CD14-positive monocyte (primary cell): ENCODE measurements at regions not wholly inside any gene's neighbourhood (a gene's known extent, or its start where the extent isn't known, plus 50 kb on each side); places are given as distances from the start of the nearest gene placed in this dataset.

Experiments used
- DNase-seq, 3 donors: peaks; one replicate each; pipeline ENCODE4 v3.0.0-alpha.2; 2011 to 2022
- H2AFZ ChIP-seq: 2 replicates; pipeline ENCODE4 v1.6.0; 2012; ENCODE audit warnings: mild to moderate bottlenecking, low read depth, low read length, inconsistent platforms; ENCODE audit not compliant: insufficient read depth, poor library complexity, severe bottlenecking
- H3K27ac ChIP-seq, 2 donors: 1 replicate in 1 of 2; 2 replicates in 1 of 2; pipeline ENCODE4 v1.5.1; 2012 to 2013; ENCODE audit warnings: low read length in 2 of 2, control low read depth in 1 of 2, inconsistent platforms in 1 of 2, low read depth in 1 of 2, mild to moderate bottlenecking in 1 of 2
- H3K27me3 ChIP-seq, 2 donors: one replicate each; pipeline versions ENCODE4 v1.6.0 to v1.6.1; 2011 to 2013; ENCODE audit warnings: low read length in 2 of 2; ENCODE audit not compliant: control insufficient read depth in 2 of 2, insufficient read depth in 2 of 2
- H3K36me3 ChIP-seq, 2 donors: replicated peaks in 1 of 2; 1 replicate in 1 of 2; 2 replicates in 1 of 2; pipeline versions ENCODE4 v1.5.1 to v1.6.1; 2012 to 2013; ENCODE audit warnings: low read length in 2 of 2, control low read depth in 1 of 2, inconsistent platforms in 1 of 2, mild to moderate bottlenecking in 1 of 2; ENCODE audit not compliant: insufficient read depth in 2 of 2, control insufficient read depth in 1 of 2
- H3K4me1 ChIP-seq, 2 donors: 1 replicate in 1 of 2; 2 replicates in 1 of 2; pipeline versions ENCODE4 v1.5.1 to v1.6.1; 2012 to 2013; ENCODE audit warnings: low read length in 2 of 2, control low read depth in 1 of 2, inconsistent platforms in 1 of 2, mild to moderate bottlenecking in 1 of 2, moderate library complexity in 1 of 2; ENCODE audit not compliant: insufficient read depth in 2 of 2, control insufficient read depth in 1 of 2
- H3K4me2 ChIP-seq: replicated peaks from 2 replicates; pipeline ENCODE3; 2012; ENCODE audit warnings: low read length, moderate library complexity, mild to moderate bottlenecking; ENCODE audit not compliant: poor library complexity, severe bottlenecking; ENCODE audit errors: extremely low read depth
- H3K4me3 ChIP-seq, 3 experiments: fragments of 200-600 bp in 1 of 3; sonication (generic) in 1 of 3; replicated peaks in 1 of 3; 1 replicate in 2 of 3; 2 replicates in 1 of 3; pipeline ENCODE4 v1.5.1; 2011 to 2013; ENCODE audit warnings: low read length in 3 of 3, mild to moderate bottlenecking in 3 of 3, control low read depth in 2 of 3, low read depth in 2 of 3, inconsistent platforms in 1 of 3, moderate library complexity in 1 of 3
- H3K79me2 ChIP-seq: 2 replicates; pipeline ENCODE4 v1.6.0; 2012; ENCODE audit warnings: mild to moderate bottlenecking, control low read depth, inconsistent platforms, low read length, moderate library complexity; ENCODE audit not compliant: insufficient read depth
- H3K9ac ChIP-seq: 2 replicates; pipeline ENCODE4 v1.6.0; 2017; ENCODE audit warnings: low read length, mild to moderate bottlenecking; ENCODE audit not compliant: insufficient read depth, poor library complexity, severe bottlenecking
- H3K9me3 ChIP-seq, 2 donors: replicated peaks in 1 of 2; 1 replicate in 1 of 2; 2 replicates in 1 of 2; pipeline versions ENCODE4 v1.5.1 to v1.6.1; 2012 to 2013; ENCODE audit warnings: low read length in 2 of 2, control low read depth in 1 of 2; ENCODE audit not compliant: control insufficient read depth in 1 of 2, insufficient read depth in 1 of 2
- H4K20me1 ChIP-seq: 2 replicates; pipeline ENCODE4 v1.6.0; 2012; ENCODE audit warnings: mild to moderate bottlenecking, low read length, control low read depth, moderate library complexity; ENCODE audit not compliant: insufficient read depth
- H3K27ac Mint-ChIP-seq, 7 donors: one replicate each; pipeline ENCODE4 v1.8.0; 2020; ENCODE audit warnings: mild to moderate bottlenecking in 7 of 7, mixed read lengths in 7 of 7, moderate library complexity in 6 of 7, inconsistent platforms in 2 of 7
- H3K27me3 Mint-ChIP-seq, 3 donors: one replicate each; pipeline ENCODE4 v1.8.0; 2021 to 2022; ENCODE audit warnings: low read depth in 3 of 3, mild to moderate bottlenecking in 3 of 3, mixed read lengths in 3 of 3, moderate library complexity in 3 of 3, inconsistent platforms in 1 of 3
- H3K36me3 Mint-ChIP-seq, 2 donors: one replicate each; pipeline ENCODE4 v1.8.0; 2020; ENCODE audit warnings: mixed read lengths in 2 of 2, inconsistent platforms in 1 of 2, mild to moderate bottlenecking in 1 of 2
- H3K4me1 Mint-ChIP-seq: one replicate; pipeline ENCODE4 v1.8.0; 2020; ENCODE audit warnings: mild to moderate bottlenecking, mixed read lengths
- H3K4me3 Mint-ChIP-seq, 2 donors: one replicate each; pipeline ENCODE4 v1.8.0; 2020; ENCODE audit warnings: mild to moderate bottlenecking in 2 of 2, mixed read lengths in 2 of 2, moderate library complexity in 1 of 2
- H3K9me3 Mint-ChIP-seq, 7 donors: one replicate each; pipeline ENCODE4 v1.8.0; 2020 to 2022; ENCODE audit warnings: mixed read lengths in 7 of 7, mild to moderate bottlenecking in 6 of 7, moderate library complexity in 6 of 7, inconsistent platforms in 2 of 7
- WGBS: methylation state at CpG from one replicate; pipeline ENCODE4 v1.1.5; 2013; ENCODE audit warnings: missing lambda C conversion rate; ENCODE audit not compliant: insufficient coverage; 5-methylcytosine and 5-hydroxymethylcytosine counted together
- intact Hi-C, 2 donors: fragments of 100-400 bp; cut with micrococcal nuclease; formaldehyde crosslinking; loops; one replicate each; pipeline versions ENCODE4 v1.15.0 to v1.15.1; 2023
- TF ChIP-seq, protein P1 (sequence below): fragments of 200-600 bp; IDR thresholded peaks from one replicate; pipeline ENCODE4 v1.8.0; 2022; ENCODE audit warnings: antibody characterized with exemption, mild to moderate bottlenecking

DNA sequence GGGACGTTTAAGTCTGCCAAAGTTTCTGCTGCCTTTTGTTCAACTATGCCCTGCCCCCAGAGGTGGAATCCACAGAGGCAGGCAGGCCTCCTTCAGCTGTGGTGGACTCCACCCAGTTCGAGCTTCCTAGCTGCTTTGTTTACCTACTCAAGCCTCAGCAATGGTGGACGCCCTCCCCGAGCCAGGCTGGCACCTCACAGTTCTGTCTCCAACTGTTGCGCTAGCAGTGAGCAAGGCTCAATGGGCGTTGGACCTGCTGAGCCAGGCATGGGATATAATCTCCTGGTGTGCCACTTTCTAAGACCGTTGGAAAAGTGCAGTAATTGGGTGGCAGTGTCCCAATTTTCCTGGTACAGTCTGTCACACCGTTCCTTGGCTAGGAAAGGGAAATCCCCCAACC lies 444.7 kb downstream of the FLRT2 start:
- Mint-ChIP-seq H3K36me3 (peaks cover 2 to 5% of the 10 kb centered on the region in 2 donors), H3K4me3 (no peak overlapping the region)
- TF ChIP-seq, protein P1, sequence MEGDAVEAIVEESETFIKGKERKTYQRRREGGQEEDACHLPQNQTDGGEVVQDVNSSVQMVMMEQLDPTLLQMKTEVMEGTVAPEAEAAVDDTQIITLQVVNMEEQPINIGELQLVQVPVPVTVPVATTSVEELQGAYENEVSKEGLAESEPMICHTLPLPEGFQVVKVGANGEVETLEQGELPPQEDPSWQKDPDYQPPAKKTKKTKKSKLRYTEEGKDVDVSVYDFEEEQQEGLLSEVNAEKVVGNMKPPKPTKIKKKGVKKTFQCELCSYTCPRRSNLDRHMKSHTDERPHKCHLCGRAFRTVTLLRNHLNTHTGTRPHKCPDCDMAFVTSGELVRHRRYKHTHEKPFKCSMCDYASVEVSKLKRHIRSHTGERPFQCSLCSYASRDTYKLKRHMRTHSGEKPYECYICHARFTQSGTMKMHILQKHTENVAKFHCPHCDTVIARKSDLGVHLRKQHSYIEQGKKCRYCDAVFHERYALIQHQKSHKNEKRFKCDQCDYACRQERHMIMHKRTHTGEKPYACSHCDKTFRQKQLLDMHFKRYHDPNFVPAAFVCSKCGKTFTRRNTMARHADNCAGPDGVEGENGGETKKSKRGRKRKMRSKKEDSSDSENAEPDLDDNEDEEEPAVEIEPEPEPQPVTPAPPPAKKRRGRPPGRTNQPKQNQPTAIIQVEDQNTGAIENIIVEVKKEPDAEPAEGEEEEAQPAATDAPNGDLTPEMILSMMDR, result no peak

DNA sequence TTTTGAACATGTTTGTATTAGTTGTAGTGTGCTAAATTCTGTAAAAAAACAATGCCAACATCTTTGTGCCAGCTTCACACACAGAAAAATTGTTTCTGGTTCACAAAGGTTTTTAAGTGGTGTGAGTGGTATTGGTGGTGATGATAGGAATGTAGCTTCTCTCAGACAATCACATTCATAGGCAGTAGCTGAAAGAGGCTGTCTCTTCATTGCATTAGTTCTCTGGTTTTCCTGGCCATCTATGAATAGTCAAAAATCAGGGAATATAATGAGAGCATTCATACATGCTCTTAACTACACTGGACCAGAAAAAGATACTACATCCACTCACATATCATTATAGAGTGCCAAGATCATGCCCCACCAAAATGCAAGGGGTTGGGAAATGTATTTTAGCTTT lies 433.5 kb downstream of the FLRT2 start:
- H3K27me3 ChIP-seq, result no peaks in the 10 kb centered on the region
- Mint-ChIP-seq H3K4me1 (peaks cover 5% of the 10 kb centered on the region), H3K9me3 (peaks cover 0 to 2% (median 0%) of the 10 kb centered on the region in 7 donors), H3K4me3 (no peak overlapping the region), H3K27ac (no peak overlapping the region), H3K36me3 (no peaks in the 10 kb centered on the region), H3K27me3 (no peaks in the 10 kb centered on the region)
- H3K4me1 ChIP-seq, result no peaks in the 10 kb centered on the region
- DNase-seq, result no peak
- no peaks in the 10 kb centered on the region for H3K9me3 ChIP-seq
- no peak overlapping the region for H3K4me2 ChIP-seq
- no peak overlapping the region for H3K4me3 ChIP-seq
- H3K36me3 ChIP-seq, result no peaks in the 10 kb centered on the region
- H2AFZ ChIP-seq, result no peak overlapping the region
- H3K27ac ChIP-seq, result no peak overlapping the region
- intact Hi-C loops, result no loop called here
- TF ChIP-seq, protein P1, result no peak
- no peaks in the 10 kb centered on the region for H4K20me1 ChIP-seq
- H3K9ac ChIP-seq, result no peak overlapping the region
- no peaks in the 10 kb centered on the region for H3K79me2 ChIP-seq

More for the DNA sequence above, 444.7 kb downstream of the FLRT2 start:
- intact Hi-C loops, result no loop called here
- 88% methylated on average over 8 of the region's 8 CpGs for WGBS
- Histone ChIP-seq H3K4me2 (no peak overlapping the region), H3K4me3 (no peak overlapping the region), H3K36me3 (no peaks in the 10 kb centered on the region), H3K9ac (no peak overlapping the region), H4K20me1 (no peaks in the 10 kb centered on the region), H3K79me2 (no peaks in the 10 kb centered on the region), H3K9me3 (peaks cover 13 to 14% of the 10 kb centered on the region in 2 donors), H3K4me1 (no peaks in the 10 kb centered on the region), H3K27me3 (no peaks in the 10 kb centered on the region), H2AFZ (no peak overlapping the region), H3K27ac (no peak overlapping the region)
- H3K4me1 Mint-ChIP-seq, result no peaks in the 10 kb centered on the region
- no peak for DNase-seq
- peaks cover 13 to 33% (median 28%) of the 10 kb centered on the region in 7 donors for H3K9me3 Mint-ChIP-seq
- H3K27me3 Mint-ChIP-seq, result peaks cover 0 to 2% (median 0%) of the 10 kb centered on the region in 3 donors
- H3K27ac Mint-ChIP-seq, result no peak overlapping the region
